CD4-positive, alpha-beta T cell treated with Interleukin-17A for 1 hour (primary cell): ENCODE measurements at regions not wholly inside any gene's neighbourhood (a gene's known extent, or its start where the extent isn't known, plus 50 kb on each side); places are given as distances from the start of the nearest gene placed in this dataset.

Source experiments
- DNase-seq: peaks from one replicate; pipeline ENCODE4 v3.0.0-alpha.2; 2020

GRCh38 chr22:48803948-48804810, 1023.5 kb downstream of the BRD1 start:
- no peak for DNase-seq

- DNase-seq, result no peak
Measured at GRCh38 chr22:48803171-48803947, 1024.3 kb downstream of the BRD1 start.

- no peak for DNase-seq
Measured at GRCh38 chr22:48802576-48802975, 1025.1 kb downstream of the BRD1 start.

- DNase-seq, result no peak
Measured at GRCh38 chr22:48800886-48801607, 1026.6 kb downstream of the BRD1 start.

DNA sequence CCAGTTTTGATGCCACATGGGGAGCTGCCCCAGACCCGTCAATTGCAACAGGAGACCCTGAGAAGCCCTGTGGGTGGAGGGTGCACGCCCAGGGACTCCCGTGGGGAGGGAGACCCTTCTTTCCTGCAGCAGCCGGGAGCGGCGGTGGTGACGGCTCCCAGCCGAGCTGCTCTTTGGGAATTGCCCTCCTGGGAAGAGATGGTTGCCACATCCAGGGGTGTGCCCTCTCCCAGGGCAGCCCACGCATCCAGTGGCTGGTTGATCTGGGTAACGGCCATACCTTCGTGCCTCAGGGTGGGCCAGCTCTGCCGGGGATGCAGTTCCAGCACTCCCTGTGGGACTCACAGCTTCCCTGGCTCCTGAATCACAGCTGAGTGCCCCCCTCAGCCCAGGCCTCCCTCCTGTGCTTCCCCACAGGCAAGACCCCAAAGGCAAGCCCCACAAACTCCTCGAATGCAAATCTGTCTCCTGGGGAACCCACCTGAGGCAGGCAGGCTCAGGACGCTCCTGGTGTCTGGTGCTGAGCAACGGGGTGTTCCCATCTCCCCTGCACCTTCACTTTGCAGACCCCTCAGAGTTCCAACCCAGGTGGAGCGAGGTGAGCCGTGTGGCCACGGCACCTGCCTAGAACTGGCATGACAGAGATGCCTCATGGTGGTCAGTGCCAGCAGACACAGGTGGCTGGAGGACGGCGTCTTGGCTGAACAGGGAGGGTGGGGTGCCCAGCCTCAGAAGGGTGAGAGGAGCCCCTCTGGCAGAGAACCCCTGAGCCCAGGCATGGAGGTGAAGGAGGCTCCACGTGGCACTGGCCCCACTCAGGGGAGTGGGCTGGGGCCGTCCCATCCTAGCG, 1027.4 kb downstream of the BRD1 start:
- DNase-seq, result no peak

DNA sequence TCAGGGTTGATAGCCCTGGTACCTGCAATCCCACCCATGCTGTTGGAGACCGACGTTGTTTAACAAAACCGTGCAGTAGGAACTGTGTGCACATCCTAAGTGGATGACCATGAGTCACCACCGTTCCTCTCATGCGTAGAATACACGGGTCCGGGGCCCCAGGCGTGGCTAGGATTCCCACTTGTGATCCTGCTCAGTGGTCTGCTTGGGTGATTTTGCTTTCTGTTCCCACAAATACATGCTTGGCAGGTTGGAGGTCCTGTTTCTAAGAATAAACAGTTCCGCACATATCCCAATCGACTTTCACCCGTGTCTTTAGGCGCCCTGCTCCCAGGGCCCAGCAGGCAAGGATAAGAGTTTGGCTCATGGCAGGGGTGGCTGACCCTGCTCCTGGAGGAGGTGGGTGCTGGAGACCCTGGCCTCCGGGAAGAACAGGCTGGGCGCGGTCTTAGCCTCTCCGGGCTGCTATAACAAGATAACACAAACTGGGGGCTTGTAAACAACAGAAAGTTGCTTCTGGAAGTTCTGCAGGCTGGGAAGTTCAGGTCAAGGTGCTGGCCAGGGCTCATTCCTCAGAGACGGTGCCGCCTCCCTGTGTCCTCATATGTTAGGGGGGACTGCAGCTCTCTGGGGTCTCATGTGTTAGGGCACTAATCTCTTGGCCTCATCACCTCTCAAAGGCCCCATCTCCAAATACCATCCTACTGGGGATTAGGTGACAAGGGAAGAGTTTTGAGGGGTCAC, 1028.3 kb downstream of the BRD1 start:
- no peak for DNase-seq

- DNase-seq, result no peak
Measured at GRCh38 chr22:48798281-48799226, 1029.1 kb downstream of the BRD1 start.

- DNase-seq, result no peak
Measured at GRCh38 chr22:48797731-48798130, 1029.9 kb downstream of the BRD1 start.

DNA sequence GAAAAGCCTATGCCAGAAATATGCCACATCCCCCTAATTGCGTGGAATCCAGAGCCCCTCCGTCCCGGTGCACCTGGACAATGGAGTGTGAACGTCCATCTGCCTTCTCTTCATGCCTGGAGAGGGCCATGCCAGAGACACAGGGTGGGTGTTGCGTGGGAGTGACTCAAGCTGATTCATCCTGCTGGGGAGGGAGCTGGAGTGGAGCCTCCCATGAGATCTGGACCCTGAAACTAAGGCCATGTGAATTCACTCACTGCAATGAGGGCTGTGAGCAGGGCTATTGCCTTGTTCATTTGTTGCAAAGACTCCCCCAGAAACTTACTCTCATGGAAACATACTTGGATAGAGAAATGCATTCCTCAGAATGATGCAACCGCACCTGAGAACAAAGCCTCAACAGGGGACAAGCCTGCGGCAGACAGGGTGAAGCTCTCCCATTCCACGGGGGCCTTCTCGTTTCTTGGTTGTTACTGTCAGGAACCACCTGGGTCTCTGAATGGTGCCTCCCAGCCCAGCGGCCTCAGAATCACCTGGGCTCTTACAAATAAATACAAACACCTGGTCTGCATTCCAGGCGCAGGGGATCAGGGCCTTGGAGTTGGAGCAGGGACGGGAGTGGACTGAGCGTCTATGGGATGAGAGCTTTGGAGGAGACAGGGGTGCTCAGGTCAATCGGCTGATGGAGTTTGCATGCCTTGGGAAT, 1031.2 kb downstream of the BRD1 start:
- DNase-seq, result no peak

- DNase-seq, result no peak
Measured at GRCh38 chr22:48795664-48796063, 1032.0 kb downstream of the BRD1 start.

- DNase-seq, result no peak
Measured at GRCh38 chr22:48794906-48795305, 1032.8 kb downstream of the BRD1 start.

GRCh38 chr22:48793949-48794348, 1033.7 kb downstream of the BRD1 start:
- no peak for DNase-seq

DNA sequence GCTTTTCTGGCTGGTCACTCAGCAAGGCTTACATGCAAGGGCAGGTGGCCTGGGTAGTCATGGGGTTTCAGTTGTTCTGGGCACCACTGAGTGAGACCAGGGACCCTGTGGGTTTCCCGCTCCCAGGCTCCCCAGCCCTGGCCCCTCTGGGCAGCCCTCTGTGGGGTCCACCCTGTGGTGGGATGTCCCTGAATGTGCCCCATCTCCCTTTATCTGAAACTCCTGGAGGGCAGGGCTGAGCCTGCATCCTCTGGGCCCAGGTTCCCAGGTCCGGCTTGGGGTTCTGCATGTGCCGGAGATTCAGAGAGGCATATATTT, 1041.0 kb downstream of the BRD1 start:
- DNase-seq, result no peak

- no peak for DNase-seq
Measured at GRCh38 chr22:48785792-48786678, 1041.6 kb downstream of the BRD1 start.

DNA sequence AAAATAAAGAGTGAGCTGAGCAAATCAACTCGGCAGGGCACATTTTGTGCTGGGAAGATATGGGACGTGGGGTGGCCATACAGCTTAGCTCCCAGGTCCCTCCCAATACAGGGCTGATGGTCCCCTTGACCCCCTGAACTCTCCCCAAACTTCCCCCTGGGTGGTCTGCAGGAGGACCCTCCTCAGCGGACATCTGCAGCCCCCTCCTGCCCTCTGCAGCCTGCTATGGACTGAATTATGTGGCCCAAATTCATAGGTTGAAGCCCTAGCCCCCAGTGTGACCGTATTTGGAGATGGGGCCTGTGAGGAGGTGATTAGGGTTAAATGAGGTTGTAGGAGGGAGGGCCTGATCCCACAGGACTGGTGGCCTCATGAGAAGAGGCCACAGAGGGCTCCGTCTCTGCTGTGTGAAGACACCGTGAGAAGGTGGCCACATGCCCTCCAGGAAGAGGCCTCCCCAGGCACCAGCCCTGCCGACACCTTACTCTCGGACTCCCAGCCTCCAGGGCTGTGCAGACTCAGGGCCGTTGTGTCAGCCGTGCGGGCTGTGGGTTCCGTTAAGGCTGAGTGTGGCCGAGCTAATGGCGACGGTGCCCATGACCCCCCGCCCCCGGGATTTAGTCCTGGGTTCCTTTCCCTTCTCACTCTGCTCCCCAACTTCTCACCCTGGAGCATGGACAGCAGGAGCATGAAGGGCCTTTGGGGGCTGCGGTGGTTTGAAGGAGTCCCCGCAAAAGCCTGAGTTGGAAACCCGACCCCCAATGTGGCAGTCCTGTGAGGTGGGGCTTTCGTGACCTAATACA, 1042.8 kb downstream of the BRD1 start:
- no peak for DNase-seq

GRCh38 chr22:48783821-48784266, 1043.8 kb downstream of the BRD1 start:
- DNase-seq, result no peak

GRCh38 chr22:48782811-48783511, 1044.7 kb downstream of the BRD1 start:
- DNase-seq, result no peak
